Breast epithelium (tissue), 4 donors: ENCODE measurements at regions not wholly inside any gene's neighbourhood (a gene's known extent, or its start where the extent isn't known, plus 50 kb on each side); places are given as distances from the start of the nearest gene placed in this dataset.

Experiments
- DNase-seq, 2 donors: peaks; one replicate each; pipeline ENCODE4 v3.0.0-alpha.2; 2019; ENCODE audit warnings: low spot score in 2 of 2
- H3K27ac ChIP-seq, 2 donors: fragments of 200-600 bp; sonication (generic) in 1 of 2; one replicate each; pipeline ENCODE4 v1.5.1; 2016 to 2019; ENCODE audit warnings: mild to moderate bottlenecking in 1 of 2
- H3K27me3 ChIP-seq, 2 donors: fragments of 200-600 bp; sonication (generic) in 1 of 2; one replicate each; pipeline versions ENCODE4 v1.5.1 to v1.6.0; 2017 to 2019; ENCODE audit warnings: control low read depth in 1 of 2, mild to moderate bottlenecking in 1 of 2
- H3K36me3 ChIP-seq: fragments of 200-600 bp; one replicate; pipeline ENCODE4 v1.5.1; 2019
- H3K4me1 ChIP-seq, 2 donors: fragments of 200-600 bp; sonication (generic); one replicate each; pipeline ENCODE4 v1.5.1; 2016 to 2019; ENCODE audit warnings: control low read depth in 1 of 2
- H3K4me3 ChIP-seq, 3 donors: fragments of 200-600 bp; sonication (generic); 1 replicate in 2 of 3; 2 replicates in 1 of 3; pipeline ENCODE4 v1.5.1; 2016 to 2019; ENCODE audit warnings: mild to moderate bottlenecking in 3 of 3, moderate library complexity in 2 of 3
- H3K9me3 ChIP-seq, 2 donors: fragments of 200-600 bp; sonication (generic) in 1 of 2; one replicate each; pipeline ENCODE4 v1.5.1; 2016 to 2019; ENCODE audit warnings: control low read depth in 1 of 2
- POLR2A ChIP-seq: fragments of 450-650 bp; IDR thresholded peaks from one replicate; pipeline ENCODE4 v1.6.1; 2016; ENCODE audit warnings: antibody characterized with exemption, mild to moderate bottlenecking, moderate library complexity
- POLR2AphosphoS5 ChIP-seq, 3 donors: sonication (generic); formaldehyde crosslinking; IDR thresholded peaks; one replicate each; pipeline ENCODE4 v1.6.1; 2017; ENCODE audit warnings: antibody characterized with exemption in 3 of 3
- intact Hi-C: fragments of 100-400 bp; cut with DNase I; formaldehyde crosslinking; loops from one replicate; pipeline ENCODE4 v1.15.1; 2023; ENCODE audit warnings: low total_unique reads
- TF ChIP-seq, protein P1 (sequence below), 3 donors: fragments of 450-650 bp; IDR thresholded peaks; one replicate each; pipeline ENCODE4 v1.5.1; 2016 to 2017; ENCODE audit warnings: antibody characterized with exemption in 3 of 3, mild to moderate bottlenecking in 3 of 3, moderate library complexity in 3 of 3

DNA sequence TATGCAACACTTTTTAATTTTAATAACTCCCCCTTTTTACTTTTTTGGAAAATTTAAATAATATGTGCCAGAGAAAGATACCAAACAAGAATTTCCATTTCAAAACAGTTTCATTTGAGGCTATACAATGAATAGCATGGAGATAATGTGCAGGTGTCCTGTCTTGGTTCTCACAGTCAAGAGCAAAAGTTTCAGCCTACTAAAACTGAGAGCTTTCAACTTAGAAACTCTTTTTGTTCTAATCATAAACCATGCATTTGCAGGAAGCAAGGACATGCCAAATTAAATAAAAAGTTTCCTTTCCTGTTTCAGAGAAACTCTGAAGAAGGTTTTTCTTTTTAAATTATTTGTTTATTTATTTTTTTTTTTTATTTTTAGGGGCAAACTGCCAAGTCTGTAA lies 1165.6 kb upstream of the SEMA6A start:
- TF ChIP-seq POLR2AphosphoS5 (IDR thresholded peaks at IDR 0.05) (no peak), POLR2A (no peak)
- TF ChIP-seq, protein P1, sequence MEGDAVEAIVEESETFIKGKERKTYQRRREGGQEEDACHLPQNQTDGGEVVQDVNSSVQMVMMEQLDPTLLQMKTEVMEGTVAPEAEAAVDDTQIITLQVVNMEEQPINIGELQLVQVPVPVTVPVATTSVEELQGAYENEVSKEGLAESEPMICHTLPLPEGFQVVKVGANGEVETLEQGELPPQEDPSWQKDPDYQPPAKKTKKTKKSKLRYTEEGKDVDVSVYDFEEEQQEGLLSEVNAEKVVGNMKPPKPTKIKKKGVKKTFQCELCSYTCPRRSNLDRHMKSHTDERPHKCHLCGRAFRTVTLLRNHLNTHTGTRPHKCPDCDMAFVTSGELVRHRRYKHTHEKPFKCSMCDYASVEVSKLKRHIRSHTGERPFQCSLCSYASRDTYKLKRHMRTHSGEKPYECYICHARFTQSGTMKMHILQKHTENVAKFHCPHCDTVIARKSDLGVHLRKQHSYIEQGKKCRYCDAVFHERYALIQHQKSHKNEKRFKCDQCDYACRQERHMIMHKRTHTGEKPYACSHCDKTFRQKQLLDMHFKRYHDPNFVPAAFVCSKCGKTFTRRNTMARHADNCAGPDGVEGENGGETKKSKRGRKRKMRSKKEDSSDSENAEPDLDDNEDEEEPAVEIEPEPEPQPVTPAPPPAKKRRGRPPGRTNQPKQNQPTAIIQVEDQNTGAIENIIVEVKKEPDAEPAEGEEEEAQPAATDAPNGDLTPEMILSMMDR (IDR thresholded peaks at IDR 0.05): no peak
- Histone ChIP-seq H3K36me3 (no peaks in the 10 kb centered on the region), H3K27ac (no peak overlapping the region), H3K9me3 (no peaks in the 10 kb centered on the region), H3K4me1 (no peaks in the 10 kb centered on the region), H3K4me3 (no peak overlapping the region), H3K27me3 (no peaks in the 10 kb centered on the region)
- intact Hi-C loops: no loop called here
- no peak for DNase-seq

DNA sequence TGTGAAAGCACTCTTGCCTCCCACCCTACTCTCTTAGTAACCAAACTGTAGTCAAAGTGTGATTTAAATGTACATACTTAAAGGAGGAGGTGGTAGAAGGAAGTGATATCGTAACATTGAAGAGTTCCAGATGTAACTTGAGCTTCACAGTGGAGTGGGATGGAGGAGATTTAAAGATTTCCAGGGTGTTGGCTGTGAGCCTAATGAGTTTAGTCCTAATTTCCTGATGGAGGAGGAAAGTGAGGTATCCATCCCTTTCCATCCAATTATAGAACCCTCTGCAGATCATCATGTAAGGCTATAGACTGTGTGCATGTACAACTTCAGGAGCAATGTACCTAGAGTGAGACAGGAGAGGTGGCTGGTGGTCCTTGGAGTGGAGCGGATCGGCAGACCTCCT lies 1163.9 kb upstream of the SEMA6A start:
- H3K9me3 ChIP-seq: no peaks in the 10 kb centered on the region
- no peaks in the 10 kb centered on the region for H3K4me1 ChIP-seq
- H3K27me3 ChIP-seq: no peaks in the 10 kb centered on the region
- no peak overlapping the region for H3K27ac ChIP-seq
- no peak for TF ChIP-seq POLR2AphosphoS5 (IDR thresholded peaks at IDR 0.05)
- TF ChIP-seq POLR2A: no peak
- no peak overlapping the region for H3K4me3 ChIP-seq
- no peaks in the 10 kb centered on the region for H3K36me3 ChIP-seq
- no peak for DNase-seq
- intact Hi-C loops: loop anchor here (5.0 kb wide), 1 partner anchor 559 kb away; no protein-coding TSS in a partner anchor

- intact Hi-C loops: loop anchor here (5.0 kb wide), 1 partner anchor 561 kb away; no protein-coding TSS in a partner anchor
- H3K36me3 ChIP-seq: no peaks in the 10 kb centered on the region
- H3K27me3 ChIP-seq: no peaks in the 10 kb centered on the region
- H3K4me3 ChIP-seq: no peak overlapping the region
- DNase-seq: no peak
- no peak overlapping the region for H3K27ac ChIP-seq
- H3K9me3 ChIP-seq: no peaks in the 10 kb centered on the region
- H3K4me1 ChIP-seq: no peaks in the 10 kb centered on the region
- TF ChIP-seq POLR2AphosphoS5 (IDR thresholded peaks at IDR 0.05) (no peak), POLR2A (no peak)
- TF ChIP-seq, protein P1 (IDR thresholded peaks at IDR 0.05): no peak
These were observed 1162.1 kb upstream of the SEMA6A start for GRCh38 chr5:117736698-117737097.

DNA sequence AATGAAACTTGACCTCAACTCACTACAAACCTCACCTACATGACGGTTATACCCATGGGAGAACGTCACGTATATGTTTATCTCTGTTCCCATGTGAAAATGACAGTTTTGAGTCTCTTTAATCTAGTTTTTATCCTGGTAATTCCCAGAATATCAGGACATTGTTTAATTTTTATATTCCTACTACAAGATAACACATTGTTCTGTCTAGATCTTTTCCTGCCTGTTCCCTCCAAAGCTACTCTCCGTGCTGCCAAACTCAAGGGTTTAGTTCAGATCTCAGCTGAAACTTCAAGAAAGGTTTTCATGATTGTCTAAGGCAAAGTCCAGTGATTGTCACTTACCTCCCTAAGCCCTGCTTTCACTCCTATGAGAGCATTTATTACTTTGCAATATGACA lies 1159.4 kb upstream of the SEMA6A start:
- Histone ChIP-seq H3K4me3 (no peak overlapping the region), H3K36me3 (no peaks in the 10 kb centered on the region), H3K4me1 (no peaks in the 10 kb centered on the region), H3K9me3 (no peaks in the 10 kb centered on the region), H3K27me3 (no peaks in the 10 kb centered on the region), H3K27ac (no peak overlapping the region)
- TF ChIP-seq, protein P1 (IDR thresholded peaks at IDR 0.05): no peak
- TF ChIP-seq POLR2A (no peak), POLR2AphosphoS5 (IDR thresholded peaks at IDR 0.05) (no peak)
- DNase-seq: no peak
- intact Hi-C loops: no loop called here

- Histone ChIP-seq H3K4me3 (no peak overlapping the region), H3K9me3 (no peaks in the 10 kb centered on the region), H3K27me3 (no peaks in the 10 kb centered on the region), H3K36me3 (no peaks in the 10 kb centered on the region), H3K4me1 (no peaks in the 10 kb centered on the region), H3K27ac (no peak overlapping the region)
- no peak for DNase-seq
- TF ChIP-seq POLR2A: no peak
- TF ChIP-seq, protein P1 (IDR thresholded peaks at IDR 0.05): no peak
- TF ChIP-seq POLR2AphosphoS5 (IDR thresholded peaks at IDR 0.05): no peak
- intact Hi-C loops: no loop called here
These were observed 1158.4 kb upstream of the SEMA6A start for GRCh38 chr5:117733051-117733450.

- DNase-seq: no peak
- Histone ChIP-seq H3K4me1 (no peaks in the 10 kb centered on the region), H3K36me3 (no peaks in the 10 kb centered on the region), H3K4me3 (no peak overlapping the region), H3K9me3 (no peaks in the 10 kb centered on the region), H3K27me3 (no peaks in the 10 kb centered on the region), H3K27ac (no peak overlapping the region)
- intact Hi-C loops: no loop called here
- TF ChIP-seq POLR2AphosphoS5 (IDR thresholded peaks at IDR 0.05) (no peak), POLR2A (no peak)
- TF ChIP-seq, protein P1 (IDR thresholded peaks at IDR 0.05): no peak
These were observed 1157.6 kb upstream of the SEMA6A start for GRCh38 chr5:117732264-117732663.
